ENCODE measurements at regions not wholly inside any gene's neighbourhood (a gene's known extent, or its start where the extent isn't known, plus 50 kb on each side); places are given as distances from the start of the nearest gene placed in this dataset.

DNA sequence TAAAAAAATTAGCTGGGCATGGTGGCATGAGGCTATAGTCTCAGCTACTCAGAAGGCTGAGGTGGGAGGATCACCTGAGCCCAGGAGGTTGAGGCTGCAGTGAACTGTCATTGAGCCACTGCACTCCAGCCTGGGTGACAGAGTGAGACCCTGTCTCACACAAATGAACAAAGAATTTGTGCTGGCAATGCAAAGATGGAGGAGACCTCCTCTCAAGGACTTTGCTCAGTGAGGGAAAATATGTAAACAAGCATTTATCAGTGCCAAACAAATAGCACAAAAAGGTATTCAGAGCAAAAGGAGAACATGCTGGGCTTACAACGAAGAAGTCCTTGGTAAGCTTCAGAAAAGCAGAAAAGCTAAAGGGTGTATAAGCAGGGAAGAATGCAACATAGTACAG lies 113.1 kb upstream of the UMPS start (continued):
- TF ChIP-seq TCF12 (IDR thresholded peaks at IDR 0.05) (no peak), TCF12 (CRISPR knock-in tag; IDR thresholded peaks at IDR 0.05) (no peak), ZC3H4 (CRISPR knock-in tag; IDR thresholded peaks at IDR 0.05; ENCODE audit: borderline replicate concordance) (no peak), POLR2AphosphoS5 (IDR thresholded peaks at IDR 0.05; ENCODE audit: low read depth, low read length) (no peak), PCBP2 (optimal IDR thresholded peaks at IDR 0.05; ENCODE audit: low read depth, low read length, poor library complexity, severe bottlenecking) (no peak), TAF15 (IDR thresholded peaks at IDR 0.05; ENCODE audit: low read depth, low read length, poor library complexity, severe bottlenecking) (no peak), ZNF432 (CRISPR knock-in tag; IDR thresholded peaks at IDR 0.05; ENCODE audit: borderline replicate concordance) (no peak), ZEB1 (IDR thresholded peaks at IDR 0.05; ENCODE audit: insufficient replicate concordance, low read depth) (no peak), KDM3A (CRISPR knock-in tag; IDR thresholded peaks at IDR 0.05; ENCODE audit: low read depth) (no peak), KMT2A (CRISPR knock-in tag; IDR thresholded peaks at IDR 0.05) (no peak), TEAD3 (CRISPR knock-in tag; optimal IDR thresholded peaks at IDR 0.05; ENCODE audit: borderline replicate concordance) (peak; percentile 92), RAD51 (IDR thresholded peaks at IDR 0.05; ENCODE audit: borderline replicate concordance) (no peak), ZNF337 (CRISPR knock-in tag; IDR thresholded peaks at IDR 0.05; ENCODE audit: borderline replicate concordance, low read depth) (no peak), SAP130 (CRISPR knock-in tag; IDR thresholded peaks at IDR 0.05; ENCODE audit: low read depth) (peak; percentile 82), FOSL2 (CRISPR knock-in tag; IDR thresholded peaks at IDR 0.05) (peak; percentile 63; the same call in 1 of the 2 replicates), ZNF761 (CRISPR knock-in tag; conservative IDR thresholded peaks at IDR 0.05) (0 out of 2 replicates have a peak, but pooled peaks have one; percentile 43), ZFP90 (CRISPR knock-in tag; IDR thresholded peaks at IDR 0.05; ENCODE audit: borderline replicate concordance) (no peak), ZNF614 (CRISPR knock-in tag; IDR thresholded peaks at IDR 0.05; ENCODE audit: borderline replicate concordance) (peak; percentile 70; the same call in 1 of the 2 replicates), MAFF (IDR thresholded peaks at IDR 0.05; ENCODE audit: low read depth, low read length) (peak; percentile 71), RARG (CRISPR knock-in tag; IDR thresholded peaks at IDR 0.05; ENCODE audit: low read depth) (no peak)
- TF ChIP-seq, protein P1, sequence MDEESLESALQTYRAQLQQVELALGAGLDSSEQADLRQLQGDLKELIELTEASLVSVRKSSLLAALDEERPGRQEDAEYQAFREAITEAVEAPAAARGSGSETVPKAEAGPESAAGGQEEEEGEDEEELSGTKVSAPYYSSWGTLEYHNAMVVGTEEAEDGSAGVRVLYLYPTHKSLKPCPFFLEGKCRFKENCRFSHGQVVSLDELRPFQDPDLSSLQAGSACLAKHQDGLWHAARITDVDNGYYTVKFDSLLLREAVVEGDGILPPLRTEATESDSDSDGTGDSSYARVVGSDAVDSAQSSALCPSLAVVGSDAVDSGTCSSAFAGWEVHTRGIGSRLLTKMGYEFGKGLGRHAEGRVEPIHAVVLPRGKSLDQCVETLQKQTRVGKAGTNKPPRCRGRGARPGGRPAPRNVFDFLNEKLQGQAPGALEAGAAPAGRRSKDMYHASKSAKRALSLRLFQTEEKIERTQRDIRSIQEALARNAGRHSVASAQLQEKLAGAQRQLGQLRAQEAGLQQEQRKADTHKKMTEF (CRISPR knock-in tag; IDR thresholded peaks at IDR 0.05) = peak; percentile 49; the same call in 1 of the 2 replicates
- TF ChIP-seq, protein P2, sequence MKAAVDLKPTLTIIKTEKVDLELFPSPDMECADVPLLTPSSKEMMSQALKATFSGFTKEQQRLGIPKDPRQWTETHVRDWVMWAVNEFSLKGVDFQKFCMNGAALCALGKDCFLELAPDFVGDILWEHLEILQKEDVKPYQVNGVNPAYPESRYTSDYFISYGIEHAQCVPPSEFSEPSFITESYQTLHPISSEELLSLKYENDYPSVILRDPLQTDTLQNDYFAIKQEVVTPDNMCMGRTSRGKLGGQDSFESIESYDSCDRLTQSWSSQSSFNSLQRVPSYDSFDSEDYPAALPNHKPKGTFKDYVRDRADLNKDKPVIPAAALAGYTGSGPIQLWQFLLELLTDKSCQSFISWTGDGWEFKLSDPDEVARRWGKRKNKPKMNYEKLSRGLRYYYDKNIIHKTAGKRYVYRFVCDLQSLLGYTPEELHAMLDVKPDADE (CRISPR knock-in tag; IDR thresholded peaks at IDR 0.05) = no peak
- TF ChIP-seq, protein P3, sequence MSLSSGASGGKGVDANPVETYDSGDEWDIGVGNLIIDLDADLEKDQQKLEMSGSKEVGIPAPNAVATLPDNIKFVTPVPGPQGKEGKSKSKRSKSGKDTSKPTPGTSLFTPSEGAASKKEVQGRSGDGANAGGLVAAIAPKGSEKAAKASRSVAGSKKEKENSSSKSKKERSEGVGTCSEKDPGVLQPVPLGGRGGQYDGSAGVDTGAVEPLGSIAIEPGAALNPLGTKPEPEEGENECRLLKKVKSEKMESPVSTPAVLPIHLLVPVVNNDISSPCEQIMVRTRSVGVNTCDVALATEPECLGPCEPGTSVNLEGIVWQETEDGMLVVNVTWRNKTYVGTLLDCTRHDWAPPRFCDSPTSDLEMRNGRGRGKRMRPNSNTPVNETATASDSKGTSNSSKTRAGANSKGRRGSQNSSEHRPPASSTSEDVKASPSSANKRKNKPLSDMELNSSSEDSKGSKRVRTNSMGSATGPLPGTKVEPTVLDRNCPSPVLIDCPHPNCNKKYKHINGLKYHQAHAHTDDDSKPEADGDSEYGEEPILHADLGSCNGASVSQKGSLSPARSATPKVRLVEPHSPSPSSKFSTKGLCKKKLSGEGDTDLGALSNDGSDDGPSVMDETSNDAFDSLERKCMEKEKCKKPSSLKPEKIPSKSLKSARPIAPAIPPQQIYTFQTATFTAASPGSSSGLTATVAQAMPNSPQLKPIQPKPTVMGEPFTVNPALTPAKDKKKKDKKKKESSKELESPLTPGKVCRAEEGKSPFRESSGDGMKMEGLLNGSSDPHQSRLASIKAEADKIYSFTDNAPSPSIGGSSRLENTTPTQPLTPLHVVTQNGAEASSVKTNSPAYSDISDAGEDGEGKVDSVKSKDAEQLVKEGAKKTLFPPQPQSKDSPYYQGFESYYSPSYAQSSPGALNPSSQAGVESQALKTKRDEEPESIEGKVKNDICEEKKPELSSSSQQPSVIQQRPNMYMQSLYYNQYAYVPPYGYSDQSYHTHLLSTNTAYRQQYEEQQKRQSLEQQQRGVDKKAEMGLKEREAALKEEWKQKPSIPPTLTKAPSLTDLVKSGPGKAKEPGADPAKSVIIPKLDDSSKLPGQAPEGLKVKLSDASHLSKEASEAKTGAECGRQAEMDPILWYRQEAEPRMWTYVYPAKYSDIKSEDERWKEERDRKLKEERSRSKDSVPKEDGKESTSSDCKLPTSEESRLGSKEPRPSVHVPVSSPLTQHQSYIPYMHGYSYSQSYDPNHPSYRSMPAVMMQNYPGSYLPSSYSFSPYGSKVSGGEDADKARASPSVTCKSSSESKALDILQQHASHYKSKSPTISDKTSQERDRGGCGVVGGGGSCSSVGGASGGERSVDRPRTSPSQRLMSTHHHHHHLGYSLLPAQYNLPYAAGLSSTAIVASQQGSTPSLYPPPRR (CRISPR knock-in tag; IDR thresholded peaks at IDR 0.05; ENCODE audit: borderline replicate concordance) = peak; percentile 58; the same call in 1 of the 2 replicates
- TF ChIP-seq, protein P4, sequence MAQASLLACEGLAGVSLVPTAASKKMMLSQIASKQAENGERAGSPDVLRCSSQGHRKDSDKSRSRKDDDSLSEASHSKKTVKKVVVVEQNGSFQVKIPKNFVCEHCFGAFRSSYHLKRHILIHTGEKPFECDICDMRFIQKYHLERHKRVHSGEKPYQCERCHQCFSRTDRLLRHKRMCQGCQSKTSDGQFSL (CRISPR knock-in tag; IDR thresholded peaks at IDR 0.05) = no peak
- TF ChIP-seq, protein P5, sequence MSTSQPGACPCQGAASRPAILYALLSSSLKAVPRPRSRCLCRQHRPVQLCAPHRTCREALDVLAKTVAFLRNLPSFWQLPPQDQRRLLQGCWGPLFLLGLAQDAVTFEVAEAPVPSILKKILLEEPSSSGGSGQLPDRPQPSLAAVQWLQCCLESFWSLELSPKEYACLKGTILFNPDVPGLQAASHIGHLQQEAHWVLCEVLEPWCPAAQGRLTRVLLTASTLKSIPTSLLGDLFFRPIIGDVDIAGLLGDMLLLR (CRISPR knock-in tag; IDR thresholded peaks at IDR 0.05) = no peak

All from HepG2 (cell line).